ACHN (cell line): ENCODE measurements at regions not wholly inside any gene's neighbourhood (a gene's known extent, or its start where the extent isn't known, plus 50 kb on each side); places are given as distances from the start of the nearest gene placed in this dataset.
A peak's percentile ranks its signal among the peaks of the same experiment; 100 is the strongest.
"Not testable (repeated sequence)": the region's sequence is repeated elsewhere in the genome, so short reads cannot be mapped to it uniquely, and the experiment has no call there.

Experiments
- DNase-seq: peaks from one replicate; pipeline ENCODE4 v3.0.0-alpha.2; 2015
- in situ Hi-C: cut with HindIII; loops from 2 replicates; pipeline ENCODE4 v1.10.0; 2017; ENCODE audit warnings: low sequenced_read_pairs, low pct_ligation_motif_present, low pct_unique_long_range_greater_than_20kb

GRCh38 chr6:54533567-54533966 lies 225.3 kb downstream of the TINAG start:
- in situ Hi-C loops, result no loop called here
- no peak for DNase-seq

- DNase-seq, result no peak
- in situ Hi-C loops, result no loop called here
Measured at GRCh38 chr6:54535568-54535967, 227.3 kb downstream of the TINAG start.

GRCh38 chr6:54541541-54541940 lies 233.3 kb downstream of the TINAG start:
- in situ Hi-C loops, result no loop called here
- DNase-seq, result no peak

GRCh38 chr6:54559136-54559535 lies 250.9 kb downstream of the TINAG start:
- in situ Hi-C loops, result no loop called here
- DNase-seq, result no peak

DNA sequence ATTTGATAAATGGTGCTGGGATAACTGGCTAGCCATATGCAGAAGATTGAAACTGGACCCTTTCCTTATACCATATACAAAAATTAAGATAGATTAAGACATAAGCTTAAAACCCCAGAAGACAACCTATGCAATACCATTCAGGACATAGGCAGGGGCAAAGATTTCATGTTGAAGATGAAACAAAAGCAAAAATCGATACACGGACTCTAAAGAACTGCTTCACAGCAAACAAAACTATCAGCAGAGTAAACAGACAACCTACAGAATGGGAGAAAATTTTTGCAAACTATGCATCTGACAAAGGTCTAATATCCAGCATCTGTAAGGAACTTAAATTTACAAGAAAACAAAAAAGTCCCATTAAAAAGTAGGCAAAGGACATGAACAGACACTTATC lies 255.9 kb downstream of the TINAG start:
- DNase-seq, in situ Hi-C loops: not testable (repeated sequence)

DNA sequence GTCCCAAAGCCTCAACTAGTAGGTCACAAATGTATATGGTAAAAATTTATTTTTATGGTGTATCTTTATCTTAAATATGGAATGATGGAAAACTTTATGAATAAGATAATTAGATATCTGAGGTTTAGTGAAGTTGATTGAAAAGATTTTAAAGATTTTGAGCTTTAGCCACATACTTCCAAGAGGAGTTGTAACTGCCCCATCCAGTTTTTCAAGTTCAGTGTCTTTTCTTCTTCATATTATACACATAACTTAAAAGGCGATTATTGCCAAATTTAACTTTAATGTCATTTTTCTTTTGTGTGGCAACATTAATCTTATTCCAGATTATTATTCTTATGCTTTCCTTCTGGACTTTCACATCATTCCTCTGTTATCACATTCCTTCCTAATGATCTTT lies 266.4 kb downstream of the TINAG start:
- DNase-seq, result no peak

GRCh38 chr6:54578261-54578660 lies 268.3 kb upstream of the FAM83B start:
- DNase-seq, result no peak
- in situ Hi-C loops, result no loop called here

More for the DNA sequence above, 266.4 kb downstream of the TINAG start:
- in situ Hi-C loops, result no loop called here

- in situ Hi-C loops, result no loop called here
- DNase-seq, result peak; percentile 62
Measured at GRCh38 chr6:54579011-54579410, 267.6 kb upstream of the FAM83B start.

- DNase-seq, result no peak
Measured at GRCh38 chr6:54586251-54586650, 260.3 kb upstream of the FAM83B start.

DNA sequence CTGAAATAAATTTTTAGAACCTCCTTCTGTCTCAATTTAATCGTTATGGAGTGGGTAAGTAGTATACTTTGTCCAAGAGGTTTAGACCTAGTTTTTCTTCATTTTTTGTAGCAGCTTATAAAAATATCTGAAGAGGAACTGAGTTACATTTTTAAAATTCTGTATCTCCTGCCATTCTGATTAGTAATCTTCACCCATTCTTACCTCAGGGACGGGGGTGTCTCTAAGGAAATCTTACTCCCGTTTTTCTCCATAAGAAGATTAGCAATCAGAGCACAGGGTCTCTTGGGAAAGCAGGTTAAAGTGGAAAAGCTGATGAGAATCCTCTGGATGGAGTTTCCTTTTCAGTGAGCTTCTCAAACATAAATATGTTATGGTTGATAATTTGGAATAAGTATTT lies 259.3 kb upstream of the FAM83B start:
- DNase-seq, result no peak
- in situ Hi-C loops, result no loop called here

More at GRCh38 chr6:54586251-54586650, 260.3 kb upstream of the FAM83B start:
- in situ Hi-C loops, result no loop called here

DNA sequence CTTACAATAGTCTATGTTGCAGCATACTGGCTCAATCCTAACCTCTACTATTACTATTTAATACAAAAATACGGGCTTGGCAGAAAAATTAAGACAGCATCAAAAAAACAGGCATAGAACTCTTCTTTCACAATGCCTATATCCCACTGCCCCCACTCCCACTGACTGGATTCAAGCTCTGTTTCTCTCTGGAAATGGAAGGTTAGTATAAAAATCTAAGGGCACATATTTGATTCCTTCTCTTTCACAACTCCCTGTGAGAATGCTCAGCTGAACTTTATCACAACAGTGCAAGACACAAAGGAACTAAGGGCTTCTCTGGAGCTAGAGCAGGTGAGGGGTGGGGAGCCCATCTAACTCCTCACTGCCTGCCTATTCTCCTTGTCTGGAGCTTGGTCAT lies 258.4 kb upstream of the FAM83B start:
- DNase-seq, result no peak

GRCh38 chr6:54595844-54596243 lies 250.7 kb upstream of the FAM83B start:
- DNase-seq, result no peak
- in situ Hi-C loops, result no loop called here

More for the DNA sequence above, 258.4 kb upstream of the FAM83B start:
- in situ Hi-C loops, result no loop called here

GRCh38 chr6:54598787-54599313 lies 247.7 kb upstream of the FAM83B start:
- DNase-seq, result no peak
- in situ Hi-C loops, result no loop called here

GRCh38 chr6:54601600-54602300 lies 244.8 kb upstream of the FAM83B start:
- in situ Hi-C loops, result no loop called here
- no peak for DNase-seq

- no peak for DNase-seq
- in situ Hi-C loops, result no loop called here
Measured at GRCh38 chr6:54602591-54602990, 244.0 kb upstream of the FAM83B start.

DNA sequence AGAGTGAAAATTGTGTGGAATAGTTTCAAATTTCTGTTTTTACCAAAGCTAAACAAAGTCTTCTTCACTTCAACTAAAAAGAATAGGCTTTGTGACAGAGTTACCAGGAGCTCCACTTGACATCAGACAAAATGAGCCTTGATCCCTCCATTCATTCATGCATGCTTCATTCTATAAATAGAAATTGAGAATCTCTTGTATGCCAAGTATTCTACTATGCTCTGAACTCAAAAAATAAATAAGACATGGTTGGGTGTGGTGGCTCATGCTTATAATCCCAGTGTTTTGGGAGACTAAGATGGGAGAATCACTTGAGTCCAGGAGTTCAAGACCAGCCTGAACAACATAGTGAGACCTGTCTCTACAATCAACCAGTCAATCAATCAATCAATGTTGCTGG lies 236.6 kb upstream of the FAM83B start:
- DNase-seq, result no peak
- in situ Hi-C loops, result no loop called here

- no peak for DNase-seq
- in situ Hi-C loops, result no loop called here
Measured at GRCh38 chr6:54613596-54613995, 233.0 kb upstream of the FAM83B start.

DNA sequence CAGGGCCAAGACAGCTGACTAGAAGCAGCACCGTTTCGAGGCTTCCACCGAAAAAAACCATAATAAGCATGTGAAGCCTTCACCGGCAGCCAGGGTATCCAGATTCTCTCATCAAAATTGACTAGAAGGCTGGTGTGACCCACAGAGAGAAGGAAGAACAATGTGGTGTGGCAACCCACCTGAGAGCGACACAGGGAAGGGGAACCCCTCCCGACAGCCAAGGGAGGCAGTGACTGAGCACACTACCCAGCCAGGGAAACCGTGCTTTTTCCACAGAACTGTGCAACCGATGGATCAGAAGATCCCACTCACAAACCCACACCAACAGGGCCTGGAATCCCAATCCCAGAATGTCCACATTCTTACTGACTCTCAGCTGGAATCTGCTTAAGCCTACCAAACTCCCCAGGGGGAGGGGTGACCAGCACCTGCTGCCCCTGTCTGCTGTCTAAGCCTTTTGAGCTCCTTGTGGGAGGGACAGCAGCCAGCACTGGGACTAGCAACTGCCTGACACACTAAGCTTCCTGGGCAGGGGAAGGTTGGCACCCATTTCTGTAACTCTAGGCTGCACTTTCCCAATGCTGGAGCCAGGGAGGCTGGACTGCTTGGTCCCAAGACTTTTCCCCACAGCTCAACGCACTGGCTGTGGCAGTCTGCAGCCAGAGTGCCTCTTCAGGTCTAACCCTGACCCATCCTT lies 231.9 kb upstream of the FAM83B start:
- in situ Hi-C loops, result no loop called here
- DNase-seq, result no peak

DNA sequence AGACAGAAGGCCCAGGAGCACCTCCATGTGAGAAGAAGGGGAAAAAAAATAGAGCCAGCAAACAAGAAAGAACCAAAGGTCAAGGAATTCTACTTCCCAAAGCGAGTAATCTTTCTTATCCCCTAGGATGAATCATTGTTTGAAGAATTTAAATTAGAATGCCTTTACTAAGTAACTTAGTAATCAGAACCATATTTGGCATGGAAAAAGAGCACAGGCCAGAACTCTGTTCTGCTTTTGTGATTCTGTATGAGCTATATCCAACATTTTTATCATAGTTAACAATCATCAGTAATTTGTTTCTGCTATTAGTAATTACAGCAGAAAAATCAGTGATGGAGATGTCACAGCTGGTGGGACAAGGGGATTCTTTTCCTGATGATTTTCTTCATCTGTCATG lies 228.8 kb upstream of the FAM83B start:
- in situ Hi-C loops, result no loop called here
- peak; percentile 42 for DNase-seq

GRCh38 chr6:54618572-54618971 lies 228.0 kb upstream of the FAM83B start:
- in situ Hi-C loops, result no loop called here
- DNase-seq, result no peak
